A673 (cell line): ENCODE measurements at regions not wholly inside any gene's neighbourhood (a gene's known extent, or its start where the extent isn't known, plus 50 kb on each side); places are given as distances from the start of the nearest gene placed in this dataset.

ENCODE experiments used
- BruUV-seq: library from RNA; stranded (reverse); fragments of 400-500 nt; replicated peaks from 2 replicates; lab custom pipeline; 2021; lab: Mats Ljungman, UMichigan
- CTCF ChIA-PET: fragments of 300-600 bp; sonication (Branson Sonifier 250); formaldehyde crosslinking; loops from one replicate; lab custom pipeline; 2022; ENCODE audit warnings: antibody characterized with exemption; lab: Charles Lee
- POLR2A ChIA-PET: fragments of 300-600 bp; sonication (Branson Sonifier 250); formaldehyde crosslinking; loops from one replicate; lab custom pipeline; 2022; ENCODE audit warnings: antibody characterized with exemption; ENCODE audit not compliant: low non-redundant PET; lab: Charles Lee
- DNase-seq: peaks from one replicate; pipeline ENCODE4 v3.0.0-alpha.2; 2015; ENCODE audit warnings: low spot score
- H3K27ac ChIP-seq: fragments of 200-600 bp; sonication (generic); 2 replicates; pipeline ENCODE4 v1.5.1; 2016; ENCODE audit warnings: mixed run types, low read depth, mild to moderate bottlenecking, mixed read lengths, antibody characterized with exemption, low read length; ENCODE audit not compliant: poor library complexity, severe bottlenecking
- H3K27me3 ChIP-seq: fragments of 200-600 bp; sonication (generic); replicated peaks from 2 replicates; pipeline ENCODE4 v1.6.1; 2017; ENCODE audit warnings: mixed run types, low read depth, mild to moderate bottlenecking, mixed read lengths, antibody characterized with exemption, low read length; ENCODE audit not compliant: insufficient read depth, poor library complexity
- H3K36me3 ChIP-seq: fragments of 200-600 bp; sonication (generic); 2 replicates; pipeline ENCODE4 v1.6.1; 2016; ENCODE audit warnings: mixed run types, mild to moderate bottlenecking, mixed read lengths, antibody characterized with exemption, low read length; ENCODE audit not compliant: insufficient read depth, poor library complexity, severe bottlenecking
- H3K4me1 ChIP-seq: fragments of 200-600 bp; sonication (generic); 2 replicates; pipeline ENCODE4 v1.6.1; 2017; ENCODE audit warnings: mixed run types, mild to moderate bottlenecking, mixed read lengths, antibody characterized with exemption, low read length; ENCODE audit not compliant: insufficient read depth, poor library complexity, severe bottlenecking
- H3K4me3 ChIP-seq: fragments of 200-600 bp; sonication (generic); 2 replicates; pipeline ENCODE4 v1.5.1; 2016; ENCODE audit warnings: low read depth, mixed run types, mild to moderate bottlenecking, mixed read lengths, low read length; ENCODE audit not compliant: poor library complexity, severe bottlenecking
- H3K9me3 ChIP-seq: fragments of 200-600 bp; sonication (generic); 2 replicates; pipeline ENCODE4 v1.6.1; 2016; ENCODE audit warnings: mixed run types, low read depth, mild to moderate bottlenecking, mixed read lengths, antibody characterized with exemption, low read length; ENCODE audit not compliant: poor library complexity, severe bottlenecking
- CTCF ChIP-seq: fragments of 300-800, 200-600 bp; sonication (generic); conservative IDR thresholded peaks from 2 replicates; pipeline ENCODE4 v1.5.1; 2017; ENCODE audit warnings: low read depth, mild to moderate bottlenecking, antibody characterized with exemption, low read length, moderate library complexity, mixed read lengths
- EZH2 ChIP-seq: fragments of 200-600 bp; sonication (generic); IDR thresholded peaks from 2 replicates; pipeline ENCODE4 v1.6.1; 2017; ENCODE audit warnings: borderline replicate concordance, low read depth, mild to moderate bottlenecking, mixed read lengths, antibody characterized with exemption, low read length; ENCODE audit not compliant: poor library complexity, severe bottlenecking
- intact Hi-C: fragments of 100-400 bp; cut with micrococcal nuclease; formaldehyde crosslinking; loops from one replicate; pipeline ENCODE4 v1.10.0; 2022; ENCODE audit not compliant: unreplicated experiment

- intact Hi-C loops = no loop called here
- peaks cover 60% of the 10 kb centered on the region for H3K27me3 ChIP-seq
- no peaks in the 10 kb centered on the region for H3K36me3 ChIP-seq
- ChIA-PET POLR2A (no interaction called here), CTCF (no interaction called here)
- no peaks in the 10 kb centered on the region for H3K9me3 ChIP-seq
- H3K4me3 ChIP-seq = no peak overlapping the region
- no peak overlapping the region for H3K27ac ChIP-seq
- no TSS peak for BruUV-seq
- DNase-seq = no peak
- H3K4me1 ChIP-seq = no peaks in the 10 kb centered on the region
- TF ChIP-seq CTCF (no peak), EZH2 (no peak)
Measured at GRCh38 chr11:26914968-26915367, 78.9 kb upstream of the FIBIN start.

GRCh38 chr11:26916805-26917204 lies 77.1 kb upstream of the FIBIN start:
- intact Hi-C loops = no loop called here
- no TSS peak for BruUV-seq
- POLR2A ChIA-PET = no interaction called here
- H3K27ac ChIP-seq = no peak overlapping the region
- no peaks in the 10 kb centered on the region for H3K9me3 ChIP-seq
- no peak overlapping the region for H3K4me3 ChIP-seq
- H3K36me3 ChIP-seq = no peaks in the 10 kb centered on the region
- no peaks in the 10 kb centered on the region for H3K4me1 ChIP-seq
- DNase-seq = no peak
- no peak for TF ChIP-seq CTCF
- TF ChIP-seq EZH2 = no peak
- CTCF ChIA-PET = no interaction called here
- peaks cover 43% of the 10 kb centered on the region for H3K27me3 ChIP-seq

GRCh38 chr11:26928582-26928981 lies 65.3 kb upstream of the FIBIN start:
- no peaks in the 10 kb centered on the region for H3K36me3 ChIP-seq
- no peak overlapping the region for H3K4me3 ChIP-seq
- H3K4me1 ChIP-seq = no peaks in the 10 kb centered on the region
- peaks cover 74% of the 10 kb centered on the region for H3K27me3 ChIP-seq
- ChIA-PET POLR2A (interaction anchor here (0.6 kb wide), 1 partner anchor 28 kb away, joined by 3 read pairs; no protein-coding TSS in a partner anchor), CTCF (no interaction called here)
- intact Hi-C loops = no loop called here
- H3K9me3 ChIP-seq = no peaks in the 10 kb centered on the region
- BruUV-seq = no TSS peak
- TF ChIP-seq EZH2 = no peak
- no peak for TF ChIP-seq CTCF
- no peak overlapping the region for H3K27ac ChIP-seq
- no peak for DNase-seq
